Ectodermal cell (in vitro differentiated cells): ENCODE measurements at regions not wholly inside any gene's neighbourhood (a gene's known extent, or its start where the extent isn't known, plus 50 kb on each side); places are given as distances from the start of the nearest gene placed in this dataset.

ENCODE experiments used
- H3K27ac ChIP-seq: 2 replicates; pipeline ENCODE4 v1.7.0; 2013; ENCODE audit warnings: mild to moderate bottlenecking, low read depth, low read length; ENCODE audit not compliant: insufficient read depth, poor library complexity, severe bottlenecking
- H3K27me3 ChIP-seq: 2 replicates; pipeline ENCODE4 v1.7.0; 2013; ENCODE audit warnings: mild to moderate bottlenecking, low read length; ENCODE audit not compliant: insufficient read depth, control insufficient read depth, poor library complexity, severe bottlenecking
- H3K36me3 ChIP-seq: one replicate; pipeline ENCODE4 v1.7.0; 2013; ENCODE audit warnings: low read length; ENCODE audit not compliant: control insufficient read depth, insufficient read depth
- H3K4me1 ChIP-seq: one replicate; pipeline ENCODE4 v1.7.0; 2013; ENCODE audit warnings: low read length; ENCODE audit not compliant: control insufficient read depth, insufficient read depth
- H3K4me3 ChIP-seq: 2 replicates; pipeline ENCODE4 v1.7.0; 2013; ENCODE audit warnings: low read depth, low read length, control low read depth; ENCODE audit not compliant: insufficient read depth
- H3K9me3 ChIP-seq: 2 replicates; pipeline ENCODE4 v1.7.0; 2013; ENCODE audit warnings: mild to moderate bottlenecking, low read length, moderate library complexity; ENCODE audit not compliant: control insufficient read depth
- WGBS, 2 experiments: methylation state at CpG; one replicate each; pipeline ENCODE4 v1.1.7; 2013; ENCODE audit warnings: missing lambda C conversion rate in 2 of 2; 5-methylcytosine and 5-hydroxymethylcytosine counted together

DNA sequence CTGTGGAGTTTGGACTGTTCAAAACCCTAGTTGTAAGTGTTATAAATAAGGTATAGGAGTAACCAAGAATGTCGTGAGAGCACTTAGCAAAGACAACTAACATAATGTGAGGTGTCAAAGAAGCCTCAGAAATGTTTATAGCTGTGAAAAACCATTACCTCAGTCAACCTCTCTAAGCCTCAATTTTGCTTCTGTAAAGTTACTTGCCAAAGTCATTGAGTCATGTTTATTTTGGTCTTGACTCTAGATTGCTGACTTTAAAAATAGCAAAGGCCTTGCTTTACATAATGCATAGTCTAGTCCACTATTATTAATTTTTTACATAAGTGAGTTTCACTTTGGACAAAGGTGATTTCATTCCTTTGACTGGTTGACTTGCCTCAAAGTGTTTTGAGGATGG is 257.6 kb upstream of the CXXC4 start:
- no peak overlapping the region for H3K27ac ChIP-seq
- H3K9me3 ChIP-seq = no peaks in the 10 kb centered on the region
- H3K4me1 ChIP-seq = no peaks in the 10 kb centered on the region
- H3K27me3 ChIP-seq = no peaks in the 10 kb centered on the region
- WGBS, 2 experiments = 83 to 90% methylated on average over 1 of the region's 1 CpG
- no peaks in the 10 kb centered on the region for H3K36me3 ChIP-seq
- H3K4me3 ChIP-seq = no peak overlapping the region

DNA sequence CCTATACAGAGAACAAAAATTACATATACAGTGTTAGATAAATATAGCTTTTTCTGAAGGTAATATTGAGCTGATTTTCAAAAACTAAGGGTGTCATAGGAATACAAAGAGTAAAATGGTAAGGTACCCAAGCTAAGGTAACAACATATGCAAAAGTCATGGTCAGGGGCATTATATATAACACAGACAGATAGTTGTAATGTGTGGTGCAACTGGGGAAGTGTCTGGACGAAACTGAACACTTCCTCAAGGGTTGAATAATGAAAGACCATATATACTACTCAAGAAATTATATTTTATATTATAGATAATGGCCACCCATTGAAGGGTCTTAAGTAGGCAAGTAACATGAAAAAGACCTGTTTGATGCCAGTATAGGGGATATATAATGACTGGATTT is 262.1 kb upstream of the CXXC4 start:
- no peak overlapping the region for H3K4me3 ChIP-seq
- no CpG with 5 or more reads among the region's 1 CpG for WGBS, 2 experiments
- no peaks in the 10 kb centered on the region for H3K27me3 ChIP-seq
- no peak overlapping the region for H3K27ac ChIP-seq
- H3K36me3 ChIP-seq = no peaks in the 10 kb centered on the region
- no peaks in the 10 kb centered on the region for H3K4me1 ChIP-seq
- H3K9me3 ChIP-seq = no peaks in the 10 kb centered on the region

DNA sequence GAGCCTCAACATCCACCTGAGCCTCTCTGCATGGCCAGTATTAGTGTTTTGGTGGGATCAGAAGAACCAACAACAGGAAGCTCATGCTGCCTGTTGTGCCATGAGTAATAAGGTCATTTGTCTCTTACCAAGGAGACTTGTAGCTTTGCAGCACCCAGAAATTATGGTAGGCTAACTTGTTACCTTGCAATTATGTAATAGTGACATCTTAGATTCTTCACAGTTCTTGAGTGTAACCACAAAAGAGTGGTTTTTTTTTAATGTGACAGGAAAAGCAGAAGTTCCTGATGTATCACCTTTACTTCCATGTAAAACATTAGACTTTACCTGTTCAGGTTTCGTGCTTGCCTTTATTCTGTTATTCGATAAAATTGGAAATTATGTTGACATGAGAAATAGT is 263.9 kb upstream of the CXXC4 start:
- H3K4me3 ChIP-seq = no peak overlapping the region
- H3K27me3 ChIP-seq = no peaks in the 10 kb centered on the region
- no peaks in the 10 kb centered on the region for H3K9me3 ChIP-seq
- H3K27ac ChIP-seq = no peak overlapping the region
- no peaks in the 10 kb centered on the region for H3K4me1 ChIP-seq
- no peaks in the 10 kb centered on the region for H3K36me3 ChIP-seq
- WGBS, 2 experiments = 100% methylated on average over 1 of the region's 2 CpGs; no CpG with 5 or more reads in 1 of the 2 experiments

DNA sequence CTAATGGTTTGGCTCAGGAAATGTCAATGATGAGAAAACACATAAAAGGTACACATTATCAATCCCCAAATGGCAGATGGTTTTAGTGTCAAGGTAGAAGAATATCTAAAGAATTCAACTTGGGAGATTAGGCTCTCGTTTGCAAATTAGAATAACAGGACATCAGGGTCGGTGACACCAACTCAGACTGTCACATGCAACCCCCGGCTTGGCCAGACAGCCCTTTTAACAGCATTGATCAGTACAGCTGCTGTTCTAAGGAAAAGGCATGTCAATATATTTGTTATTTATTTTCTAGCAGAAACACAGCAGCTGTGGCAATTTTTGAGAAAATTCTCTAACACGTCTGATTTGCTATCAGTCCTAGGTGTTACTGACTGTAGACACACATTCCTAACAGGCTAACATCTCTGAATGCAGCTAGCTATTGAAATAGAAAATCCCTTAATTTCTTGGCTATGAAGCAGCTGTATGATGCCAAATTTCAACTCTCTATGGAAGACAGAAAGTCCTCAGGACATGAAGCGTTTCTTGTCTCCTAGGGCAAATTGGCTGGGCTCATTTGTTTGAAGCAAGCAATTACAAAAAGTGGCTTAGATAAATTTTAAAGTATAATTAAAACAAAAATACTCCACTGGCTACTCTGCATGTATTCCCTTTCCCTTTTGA is 269.0 kb upstream of the CXXC4 start:
- H3K27ac ChIP-seq = no peak overlapping the region
- H3K27me3 ChIP-seq = no peaks in the 10 kb centered on the region
- no peaks in the 10 kb centered on the region for H3K9me3 ChIP-seq
- 66 to 74% methylated on average over 5 of the region's 5 CpGs for WGBS, 2 experiments
- H3K4me3 ChIP-seq = no peak overlapping the region
- no peaks in the 10 kb centered on the region for H3K4me1 ChIP-seq
- H3K36me3 ChIP-seq = no peaks in the 10 kb centered on the region

DNA sequence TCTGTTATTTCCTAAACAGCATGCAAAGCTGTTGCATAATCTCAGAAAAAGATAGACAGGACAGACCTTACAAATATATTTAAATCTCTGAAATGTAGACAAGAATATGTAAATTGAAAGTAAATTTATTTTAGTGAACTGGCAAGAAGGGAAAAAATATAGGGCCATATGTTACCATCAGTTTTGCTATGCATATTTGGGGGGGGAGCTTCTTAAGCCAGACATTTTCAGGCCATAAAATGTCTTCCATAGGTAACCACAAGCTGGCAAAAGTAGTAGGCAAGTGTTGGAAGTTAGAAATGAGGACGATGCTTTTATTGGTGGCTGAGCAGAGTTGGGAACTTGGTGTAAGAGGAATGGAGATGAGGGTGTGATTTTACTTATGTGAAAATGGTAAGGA is 272.0 kb upstream of the CXXC4 start:
- no peaks in the 10 kb centered on the region for H3K27me3 ChIP-seq
- H3K27ac ChIP-seq = no peak overlapping the region
- H3K4me3 ChIP-seq = no peak overlapping the region
- H3K9me3 ChIP-seq = no peaks in the 10 kb centered on the region
- H3K36me3 ChIP-seq = no peaks in the 10 kb centered on the region
- H3K4me1 ChIP-seq = no peaks in the 10 kb centered on the region
- WGBS, 2 experiments = 93 to 95% methylated on average over 1 of the region's 1 CpG

DNA sequence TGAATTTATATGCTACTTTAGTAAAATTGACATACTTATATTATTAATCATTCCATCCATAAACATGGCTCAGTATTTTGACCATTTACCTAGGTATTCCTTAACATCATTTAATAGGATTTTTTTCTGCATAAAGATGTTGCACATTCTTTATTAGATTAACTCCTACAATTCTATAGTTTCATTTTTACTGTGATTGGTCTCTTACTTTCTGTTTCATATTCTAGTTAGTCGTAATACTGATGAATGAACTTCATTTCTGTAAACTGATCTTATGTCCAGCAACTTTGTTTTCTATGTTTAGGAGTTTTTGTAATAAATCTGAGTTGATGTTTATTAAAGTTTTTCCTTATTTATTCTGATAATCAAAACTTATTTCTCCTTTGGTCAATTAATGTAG is 278.2 kb upstream of the CXXC4 start:
- no peaks in the 10 kb centered on the region for H3K36me3 ChIP-seq
- H3K4me1 ChIP-seq = no peaks in the 10 kb centered on the region
- WGBS, 2 experiments = 100% methylated on average over 1 of the region's 1 CpG; no CpG with 5 or more reads in 1 of the 2 experiments
- no peak overlapping the region for H3K4me3 ChIP-seq
- H3K27me3 ChIP-seq = no peaks in the 10 kb centered on the region
- H3K27ac ChIP-seq = no peak overlapping the region
- no peaks in the 10 kb centered on the region for H3K9me3 ChIP-seq

DNA sequence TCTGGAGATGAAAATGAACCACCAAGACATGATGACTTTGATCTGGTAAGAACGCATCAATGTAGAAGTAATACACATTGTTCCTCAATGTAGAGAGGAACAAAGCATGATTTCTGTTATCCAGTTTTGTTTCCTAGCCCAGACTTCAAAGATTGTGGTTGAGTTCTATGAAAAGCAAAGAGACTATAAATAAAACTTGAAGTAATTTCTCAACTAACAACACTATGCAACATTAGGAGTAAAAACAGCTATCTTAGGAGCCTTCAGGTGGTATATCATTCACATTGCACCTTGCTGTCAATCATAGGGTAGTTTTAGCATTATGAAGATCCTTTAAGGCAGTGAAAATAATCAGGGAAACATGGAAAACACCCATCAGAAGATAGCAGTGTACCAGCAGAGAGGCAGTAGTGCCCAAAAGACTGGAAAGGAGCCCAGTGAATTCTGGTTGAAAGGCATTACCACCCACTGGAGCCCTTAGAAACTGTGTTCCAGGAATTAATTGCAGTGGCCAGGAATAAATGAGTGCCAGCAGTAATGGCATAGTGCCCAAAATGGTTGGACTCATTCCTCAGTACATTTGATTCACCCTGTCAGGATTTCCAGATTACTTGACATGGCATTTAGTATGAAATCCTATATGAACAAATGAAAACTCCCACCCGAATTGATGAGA is 300.7 kb upstream of the CXXC4 start:
- Histone ChIP-seq H3K4me1 (no peaks in the 10 kb centered on the region), H3K4me3 (no peak overlapping the region), H3K27ac (no peak overlapping the region), H3K27me3 (no peaks in the 10 kb centered on the region), H3K36me3 (no peaks in the 10 kb centered on the region), H3K9me3 (no peaks in the 10 kb centered on the region)
- 31 to 50% methylated on average over 2 of the region's 2 CpGs for WGBS, 2 experiments

DNA sequence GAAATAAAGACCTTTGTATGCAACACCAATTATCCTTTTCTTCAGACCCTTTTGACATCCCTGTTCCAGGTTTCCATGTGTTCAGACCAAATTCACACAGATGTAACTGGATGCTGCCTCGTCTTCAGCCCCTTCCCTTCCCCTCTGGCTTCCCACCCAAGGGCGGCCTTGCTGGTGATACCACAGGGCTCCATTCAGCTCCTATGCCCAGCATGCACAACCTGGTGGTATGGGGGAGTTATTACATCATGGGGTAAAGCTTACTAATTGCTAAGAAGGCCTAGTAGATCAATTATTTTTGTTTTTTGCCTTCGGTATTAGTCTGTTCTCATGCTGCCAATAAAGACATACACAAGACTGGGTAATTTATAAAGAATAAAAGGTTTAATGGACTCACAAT is 317.0 kb upstream of the CXXC4 start:
- Histone ChIP-seq H3K27me3 (no peaks in the 10 kb centered on the region), H3K4me3 (no peak overlapping the region), H3K36me3 (no peaks in the 10 kb centered on the region), H3K27ac (no peak overlapping the region), H3K4me1 (no peaks in the 10 kb centered on the region), H3K9me3 (no peaks in the 10 kb centered on the region)
- 85 to 96% methylated on average over 2 to 3 of the region's 3 CpGs for WGBS, 2 experiments

DNA sequence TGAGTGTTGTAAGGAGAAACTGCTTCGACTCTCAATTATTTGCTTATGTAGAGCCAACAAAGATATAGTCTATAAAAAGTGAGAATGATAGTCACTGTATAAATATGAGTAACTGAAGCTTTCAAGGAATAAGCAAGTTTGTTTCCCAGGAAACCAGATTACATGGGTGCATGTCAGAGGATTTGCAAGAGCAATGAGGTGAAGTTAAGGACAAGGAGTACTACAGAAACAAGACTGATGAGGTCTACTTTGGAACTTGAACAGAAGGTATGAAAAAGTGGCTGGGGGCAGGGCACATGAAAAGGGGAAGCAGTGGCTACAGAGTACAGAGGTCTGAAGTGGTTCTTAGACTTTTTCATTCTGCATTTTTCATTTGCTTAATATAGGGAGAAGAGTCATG is 321.0 kb upstream of the CXXC4 start:
- no peak overlapping the region for H3K27ac ChIP-seq
- H3K27me3 ChIP-seq = no peaks in the 10 kb centered on the region
- no peaks in the 10 kb centered on the region for H3K4me1 ChIP-seq
- no peak overlapping the region for H3K4me3 ChIP-seq
- no peaks in the 10 kb centered on the region for H3K36me3 ChIP-seq
- WGBS, 2 experiments = 86 to 94% methylated on average over 1 of the region's 1 CpG
- no peaks in the 10 kb centered on the region for H3K9me3 ChIP-seq

DNA sequence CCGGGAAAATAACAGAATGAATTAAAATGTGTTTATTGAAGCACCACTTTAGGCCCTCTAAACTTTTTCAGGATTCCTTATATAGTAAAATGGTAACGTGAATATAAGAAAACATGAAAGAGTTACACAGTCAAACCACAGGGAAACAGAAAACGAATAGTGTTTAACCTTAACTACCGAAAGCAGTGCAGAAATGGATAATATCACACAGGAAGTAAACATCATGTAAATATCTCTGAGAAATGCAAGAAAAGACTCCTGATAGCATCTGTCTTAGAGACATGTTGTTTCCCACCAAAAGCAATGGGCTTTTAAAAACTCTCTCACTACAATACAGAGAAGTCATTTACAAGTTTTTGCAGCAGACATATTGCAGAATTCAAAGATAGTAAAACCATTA is 323.9 kb upstream of the CXXC4 start:
- Histone ChIP-seq H3K4me3 (no peak overlapping the region), H3K4me1 (no peaks in the 10 kb centered on the region), H3K36me3 (no peaks in the 10 kb centered on the region), H3K9me3 (no peaks in the 10 kb centered on the region), H3K27ac (no peak overlapping the region), H3K27me3 (no peaks in the 10 kb centered on the region)
- 82 to 97% methylated on average over 2 to 4 of the region's 4 CpGs for WGBS, 2 experiments
